GM10248 (cell line): ENCODE measurements at regions not wholly inside any gene's neighbourhood (a gene's known extent, or its start where the extent isn't known, plus 50 kb on each side); places are given as distances from the start of the nearest gene placed in this dataset.

Experiments
- CTCF ChIA-PET: fragments of 300-600 bp; sonication (Branson Sonifier 250); formaldehyde crosslinking; extraction: SDS; loops from one replicate; lab custom pipeline; 2021; ENCODE audit warnings: antibody characterized with exemption; lab: Yijun Ruan, JAX
- POLR2A ChIA-PET: fragments of 350-650 bp; sonication (Branson Sonifier 250); formaldehyde crosslinking; extraction: SDS; loops from one replicate; lab custom pipeline; 2020; ENCODE audit warnings: antibody characterized with exemption; lab: Yijun Ruan, JAX
- DNase-seq: peaks from one replicate; pipeline ENCODE4 v3.0.0; 2012; ENCODE audit errors: extremely low spot score
- CTCF ChIP-seq: IDR thresholded peaks from 2 replicates; pipeline ENCODE4 v1.5.1; 2012; ENCODE audit warnings: mild to moderate bottlenecking, low read depth; ENCODE audit errors: extremely low read depth, missing control alignments, control extremely low read depth

- no peak for TF ChIP-seq CTCF
- POLR2A ChIA-PET, result no interaction called here
- CTCF ChIA-PET, result interaction anchor here (0.7 to 1.9 kb wide), 2 partner anchors 14 to 15 kb away, joined by 3 to 6 read pairs; no protein-coding TSS in a partner anchor
- DNase-seq, result no peak
These were observed 153.3 kb upstream of the TPM1 start for GRCh38 chr15:62889141-62889661.

- POLR2A ChIA-PET, result no interaction called here
- DNase-seq, result no peak
- CTCF ChIA-PET, result interaction anchor here (0.7 to 1.9 kb wide), 2 partner anchors 14 kb away, joined by 3 to 6 read pairs; no protein-coding TSS in a partner anchor
- no peak for TF ChIP-seq CTCF
These were observed 152.6 kb upstream of the TPM1 start for GRCh38 chr15:62889734-62890505.

- ChIA-PET POLR2A (no interaction called here), CTCF (no interaction called here)
- DNase-seq, result no peak
- TF ChIP-seq CTCF, result no peak
These were observed 148.0 kb upstream of the TPM1 start for GRCh38 chr15:62894322-62895085.

GRCh38 chr15:62895139-62895866 lies 147.2 kb upstream of the TPM1 start:
- ChIA-PET CTCF (interaction anchor here (0.8 kb wide), 1 partner anchor 19 kb away, joined by 3 read pairs; no protein-coding TSS in a partner anchor), POLR2A (no interaction called here)
- TF ChIP-seq CTCF, result no peak
- no peak for DNase-seq

- no peak for DNase-seq
- no peak for TF ChIP-seq CTCF
- ChIA-PET CTCF (interaction anchor here (0.8 kb wide), 1 partner anchor 20 kb away, joined by 3 read pairs; no protein-coding TSS in a partner anchor), POLR2A (no interaction called here)
These were observed 146.6 kb upstream of the TPM1 start for GRCh38 chr15:62895905-62896316.
